Hepatocyte (in vitro differentiated cells): ENCODE measurements at regions not wholly inside any gene's neighbourhood (a gene's known extent, or its start where the extent isn't known, plus 50 kb on each side); places are given as distances from the start of the nearest gene placed in this dataset.

Experiments used
- DNase-seq: peaks from one replicate; pipeline ENCODE4 v3.0.0-alpha.2; 2016; ENCODE audit warnings: low spot score
- H2AFZ ChIP-seq: fragments of 200-600 bp; sonication (generic); 2 replicates; pipeline ENCODE4 v1.6.0; 2016; ENCODE audit warnings: antibody characterized with exemption, mild to moderate bottlenecking
- H3K27ac ChIP-seq: fragments of 200-600 bp; sonication (generic); 2 replicates; pipeline ENCODE4 v1.5.1; 2016; ENCODE audit warnings: mild to moderate bottlenecking
- H3K27me3 ChIP-seq: fragments of 200-600 bp; sonication (generic); 2 replicates; pipeline ENCODE4 v1.6.1; 2016
- H3K36me3 ChIP-seq: fragments of 200-600 bp; sonication (generic); replicated peaks from 2 replicates; pipeline ENCODE4 v1.5.1; 2016; ENCODE audit warnings: low read depth; ENCODE audit not compliant: insufficient read depth
- H3K4me1 ChIP-seq: fragments of 200-600 bp; sonication (generic); 2 replicates; pipeline ENCODE4 v1.5.1; 2016; ENCODE audit warnings: mild to moderate bottlenecking, moderate library complexity; ENCODE audit not compliant: insufficient read depth
- H3K4me2 ChIP-seq: fragments of 200-600 bp; sonication (generic); 2 replicates; pipeline ENCODE4 v1.6.0; 2016
- H3K4me3 ChIP-seq: fragments of 200-600 bp; sonication (generic); 2 replicates; pipeline ENCODE4 v1.5.1; 2016; ENCODE audit warnings: mild to moderate bottlenecking
- H3K79me2 ChIP-seq: fragments of 200-600 bp; sonication (generic); 2 replicates; pipeline ENCODE4 v1.6.0; 2017; ENCODE audit warnings: mild to moderate bottlenecking
- H3K9me2 ChIP-seq: fragments of 200-600 bp; sonication (generic); replicated peaks from 2 replicates; pipeline ENCODE4 v1.6.0; 2017; ENCODE audit warnings: mild to moderate bottlenecking; ENCODE audit not compliant: insufficient read depth
- H3K9me3 ChIP-seq: fragments of 200-600 bp; sonication (generic); 2 replicates; pipeline ENCODE4 v1.5.1; 2016; ENCODE audit warnings: low read depth, mild to moderate bottlenecking
- H4K20me1 ChIP-seq: fragments of 200-600 bp; sonication (generic); 2 replicates; pipeline ENCODE4 v1.6.0; 2016; ENCODE audit warnings: mild to moderate bottlenecking; ENCODE audit not compliant: insufficient read depth, poor library complexity, severe bottlenecking
- CTCF ChIP-seq: fragments of 200-600 bp; sonication (generic); IDR thresholded peaks from 2 replicates; pipeline ENCODE4 v1.5.1; 2016; ENCODE audit warnings: antibody characterized with exemption, mild to moderate bottlenecking; ENCODE audit not compliant: poor library complexity
- EZH2 ChIP-seq: fragments of 200-600 bp; sonication (generic); IDR thresholded peaks from 2 replicates; pipeline ENCODE4 v1.6.1; 2016; ENCODE audit warnings: antibody characterized with exemption, mild to moderate bottlenecking, borderline replicate concordance
- EZH2phosphoT487 ChIP-seq: fragments of 200-600 bp; sonication (generic); IDR thresholded peaks from one replicate; pipeline ENCODE4 v1.6.1; 2018; ENCODE audit warnings: antibody characterized with exemption, mild to moderate bottlenecking, low read depth, moderate library complexity; ENCODE audit not compliant: unreplicated experiment, severe bottlenecking
- WGBS: methylation state at CpG from one replicate; pipeline ENCODE4 v1.1.6; 2016; ENCODE audit warnings: low lambda C conversion rate; ENCODE audit errors: missing lambda C conversion rate; 5-methylcytosine and 5-hydroxymethylcytosine counted together

DNA sequence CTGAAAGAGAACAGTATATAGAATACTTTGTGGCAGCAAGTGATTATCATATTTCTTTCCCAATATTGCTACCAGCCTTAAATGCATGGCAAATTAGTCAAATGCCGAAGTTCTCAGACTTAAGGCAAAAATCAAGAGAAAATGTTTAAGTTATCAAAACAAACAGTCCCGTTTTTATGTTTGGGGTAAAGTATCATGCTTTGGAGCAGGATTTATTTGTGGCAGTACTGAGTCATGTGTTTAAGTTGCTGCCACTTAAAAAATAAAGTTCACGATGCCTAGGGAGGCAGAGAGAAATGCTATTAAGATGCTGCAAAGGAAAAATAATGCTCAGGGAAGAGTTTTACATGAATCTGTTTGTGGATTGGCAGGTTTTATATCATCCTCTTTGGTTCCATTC is 417.4 kb upstream of the MDFIC2 start:
- Histone ChIP-seq H3K4me2 (no peak overlapping the region), H3K27me3 (no peaks in the 10 kb centered on the region), H2AFZ (no peak overlapping the region), H3K9me3 (no peaks in the 10 kb centered on the region), H3K9me2 (no peaks in the 10 kb centered on the region), H3K4me1 (peaks cover 4% of the 10 kb centered on the region), H3K79me2 (no peaks in the 10 kb centered on the region), H3K4me3 (no peak overlapping the region), H3K36me3 (no peaks in the 10 kb centered on the region), H4K20me1 (no peaks in the 10 kb centered on the region), H3K27ac (no peak overlapping the region)
- WGBS: 39% methylated on average over 3 of the region's 3 CpGs
- no peak for DNase-seq
- TF ChIP-seq CTCF: no peak
- no peak for TF ChIP-seq EZH2phosphoT487
- TF ChIP-seq EZH2: no peak

DNA sequence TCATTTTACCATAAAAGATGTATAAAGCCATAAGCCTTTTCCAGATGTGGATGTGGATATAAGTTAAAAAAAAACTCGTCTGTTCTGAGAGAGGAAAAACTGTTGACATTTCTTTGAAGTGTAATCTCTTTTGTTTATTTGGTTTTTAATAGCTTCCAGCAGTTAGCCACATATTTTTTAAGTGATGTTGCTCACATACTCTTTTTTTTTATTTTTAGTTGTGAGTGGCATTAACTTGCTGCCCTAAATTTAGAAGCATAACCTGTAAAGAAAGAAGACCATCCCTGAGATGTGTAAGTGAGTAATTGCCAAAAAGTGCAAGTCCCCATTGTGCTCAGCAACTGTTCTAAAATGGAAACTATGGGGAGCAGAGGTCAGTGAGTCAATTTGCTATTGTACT is 415.9 kb upstream of the MDFIC2 start:
- Histone ChIP-seq H3K9me3 (no peaks in the 10 kb centered on the region), H3K27me3 (no peaks in the 10 kb centered on the region), H3K9me2 (no peaks in the 10 kb centered on the region), H3K4me2 (no peak overlapping the region), H2AFZ (no peak overlapping the region), H3K4me3 (no peak overlapping the region), H3K36me3 (no peaks in the 10 kb centered on the region), H3K4me1 (peaks cover 4% of the 10 kb centered on the region), H4K20me1 (no peaks in the 10 kb centered on the region), H3K79me2 (no peaks in the 10 kb centered on the region), H3K27ac (no peak overlapping the region)
- TF ChIP-seq CTCF: no peak
- 30% methylated on average over 1 of the region's 1 CpG for WGBS
- no peak for DNase-seq

DNA sequence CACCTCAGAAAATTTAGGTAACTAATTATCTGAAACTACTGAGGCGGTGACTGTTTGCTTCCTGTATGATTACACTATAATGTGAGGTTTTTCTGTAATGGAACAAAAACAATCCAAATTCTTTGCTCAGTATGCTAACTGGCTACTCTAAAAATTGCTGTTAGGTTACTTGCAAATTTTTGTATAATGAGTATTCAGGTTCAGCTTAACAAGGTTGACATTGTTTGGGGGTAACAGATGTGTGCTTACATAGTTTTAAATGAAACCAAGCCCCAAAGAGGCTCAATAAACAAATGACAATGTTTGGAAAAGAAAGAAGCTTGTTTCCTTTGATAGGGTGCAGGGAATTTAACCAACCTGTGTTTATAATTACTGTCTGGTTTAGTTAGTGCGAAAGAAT is 414.5 kb upstream of the MDFIC2 start:
- H2AFZ ChIP-seq: no peak overlapping the region
- 70% methylated on average over 2 of the region's 2 CpGs for WGBS
- H4K20me1 ChIP-seq: no peaks in the 10 kb centered on the region
- no peaks in the 10 kb centered on the region for H3K79me2 ChIP-seq
- no peak overlapping the region for H3K27ac ChIP-seq
- H3K9me3 ChIP-seq: no peaks in the 10 kb centered on the region
- H3K9me2 ChIP-seq: no peaks in the 10 kb centered on the region
- peaks cover 4% of the 10 kb centered on the region for H3K4me1 ChIP-seq
- TF ChIP-seq EZH2 (no peak), EZH2phosphoT487 (no peak), CTCF (no peak)
- no peaks in the 10 kb centered on the region for H3K27me3 ChIP-seq
- H3K36me3 ChIP-seq: no peaks in the 10 kb centered on the region
- no peak overlapping the region for H3K4me2 ChIP-seq
- DNase-seq: no peak
- no peak overlapping the region for H3K4me3 ChIP-seq
